ENCODE measurements at regions not wholly inside any gene's neighbourhood (a gene's known extent, or its start where the extent isn't known, plus 50 kb on each side); places are given as distances from the start of the nearest gene placed in this dataset.

GRCh38 chr1:239322369-239322768, 64.0 kb upstream of the CHRM3 start:
- no peak for TF ChIP-seq CTCF (IDR thresholded peaks at IDR 0.05)
- TF ChIP-seq TP53 (CRISPR knock-in tag; IDR thresholded peaks at IDR 0.05): no peak
- no peak for TF ChIP-seq MAFK (IDR thresholded peaks at IDR 0.05; ENCODE audit: partially characterized antibody)
- no peak for TF ChIP-seq MAZ (IDR thresholded peaks at IDR 0.05; ENCODE audit: borderline replicate concordance, low read depth, low read length)
- TF ChIP-seq RAD21 (conservative IDR thresholded peaks at IDR 0.05 in 1 of 2, IDR thresholded peaks at IDR 0.05 in 1 of 2): no peak
- no peak for TF ChIP-seq CEBPB (IDR thresholded peaks at IDR 0.05)
